OCI-LY7 (cell line): ENCODE measurements at regions not wholly inside any gene's neighbourhood (a gene's known extent, or its start where the extent isn't known, plus 50 kb on each side); places are given as distances from the start of the nearest gene placed in this dataset.
A peak's percentile ranks its signal among the peaks of the same experiment; 100 is the strongest.

ENCODE experiments used
- BruUV-seq: library from RNA; stranded (reverse); fragments of 400-500 nt; replicated peaks from 2 replicates; lab custom pipeline; 2021; lab: Mats Ljungman, UMichigan
- CTCF ChIA-PET: fragments of 300-600 bp; sonication (Branson Sonifier 250); formaldehyde crosslinking; loops from one replicate; lab custom pipeline; 2022; ENCODE audit warnings: antibody characterized with exemption; ENCODE audit not compliant: unreplicated experiment; lab: Charles Lee
- POLR2A ChIA-PET: fragments of 300-600 bp; sonication (Branson Sonifier 250); formaldehyde crosslinking; loops from one replicate; lab custom pipeline; 2022; ENCODE audit warnings: antibody characterized with exemption; lab: Charles Lee
- DNase-seq: peaks from one replicate; pipeline ENCODE4 v3.0.0-alpha.2; 2015; ENCODE audit warnings: low spot score
- H2AFZ ChIP-seq: fragments of 200-600 bp; sonication (generic), shearing (Covaris generic); 2 replicates; pipeline ENCODE4 v1.6.1; 2014; ENCODE audit warnings: mild to moderate bottlenecking, antibody characterized with exemption, low read length, moderate library complexity
- H3K27ac ChIP-seq: fragments of 200-600 bp; sonication (generic); 2 replicates; pipeline ENCODE4 v1.5.1; 2014; ENCODE audit warnings: mixed run types, low read depth, mild to moderate bottlenecking, moderate library complexity, low read length, inconsistent platforms; ENCODE audit not compliant: poor library complexity, severe bottlenecking
- H3K36me3 ChIP-seq: fragments of 200-600 bp; sonication (generic); 2 replicates; pipeline ENCODE4 v1.6.1; 2014; ENCODE audit warnings: mild to moderate bottlenecking, antibody characterized with exemption, low read length, moderate library complexity, mixed read lengths; ENCODE audit not compliant: insufficient read depth
- H3K4me1 ChIP-seq: fragments of 200-600 bp; sonication (generic); 2 replicates; pipeline ENCODE4 v1.5.1; 2014; ENCODE audit warnings: mild to moderate bottlenecking, low read length; ENCODE audit not compliant: insufficient read depth, poor library complexity, severe bottlenecking
- H3K4me2 ChIP-seq: fragments of 200-600 bp; sonication (generic); 2 replicates; pipeline ENCODE4 v1.6.1; 2014; ENCODE audit warnings: mild to moderate bottlenecking, low read length
- H3K4me3 ChIP-seq: fragments of 200-600 bp; sonication (generic); 2 replicates; pipeline ENCODE4 v1.5.1; 2014; ENCODE audit warnings: mild to moderate bottlenecking, low read depth, low read length; ENCODE audit not compliant: poor library complexity, severe bottlenecking
- H3K79me2 ChIP-seq: fragments of 200-600 bp; sonication (generic); 2 replicates; pipeline ENCODE4 v1.6.1; 2016; ENCODE audit warnings: low read depth, mild to moderate bottlenecking, low read length, moderate library complexity, mixed read lengths; ENCODE audit not compliant: insufficient read depth
- H3K9me2 ChIP-seq: fragments of 200-600 bp; sonication (generic); 2 replicates; pipeline ENCODE4 v1.6.1; 2016; ENCODE audit warnings: mild to moderate bottlenecking, low read length, mixed read lengths; ENCODE audit not compliant: insufficient read depth
- H3K9me3 ChIP-seq: fragments of 200-600 bp; sonication (generic); 2 replicates; pipeline ENCODE4 v1.6.1; 2014; ENCODE audit warnings: mild to moderate bottlenecking, mixed run types, low read length, mixed read lengths
- H4K20me1 ChIP-seq: fragments of 200-600 bp; sonication (generic); 2 replicates; pipeline ENCODE4 v1.6.1; 2014; ENCODE audit warnings: mild to moderate bottlenecking, antibody characterized with exemption, low read length, moderate library complexity, mixed read lengths; ENCODE audit not compliant: insufficient read depth
- CTCF ChIP-seq: fragments of 200-600 bp; sonication (generic); conservative IDR thresholded peaks from 2 replicates; pipeline ENCODE4 v1.5.1; 2014; ENCODE audit warnings: mild to moderate bottlenecking, antibody characterized with exemption, low read length, moderate library complexity, mixed read lengths
- EZH2phosphoT487 ChIP-seq: fragments of 200-600 bp; sonication (generic); IDR thresholded peaks from 2 replicates; pipeline ENCODE4 v1.6.1; 2018; ENCODE audit warnings: low read depth, borderline replicate concordance, mild to moderate bottlenecking, mixed run types, antibody characterized with exemption, low read length, moderate library complexity, mixed read lengths
- intact Hi-C: fragments of 100-400 bp; cut with micrococcal nuclease; formaldehyde crosslinking; loops from one replicate; pipeline ENCODE4 v1.10.0; 2022; ENCODE audit not compliant: unreplicated experiment

GRCh38 chr10:111360260-111360925 lies 283.6 kb downstream of the ADRA2A start:
- Histone ChIP-seq H3K27ac (no peak overlapping the region), H3K36me3 (no peaks in the 10 kb centered on the region), H3K79me2 (no peaks in the 10 kb centered on the region), H4K20me1 (no peaks in the 10 kb centered on the region), H3K4me1 (no peaks in the 10 kb centered on the region), H3K4me2 (no peak overlapping the region), H3K4me3 (no peak overlapping the region), H3K9me2 (no peaks in the 10 kb centered on the region), H3K9me3 (no peaks in the 10 kb centered on the region), H2AFZ (no peak overlapping the region)
- ChIA-PET CTCF (interaction anchor here (0.6 kb wide), 1 partner anchor 757 kb away, joined by 3 read pairs; no protein-coding TSS in a partner anchor), POLR2A (no interaction called here)
- intact Hi-C loops = loop anchor here (1.0 to 2.0 kb wide), 2 partner anchors 614 to 750 kb away; no protein-coding TSS in a partner anchor
- no TSS peak for BruUV-seq
- TF ChIP-seq CTCF = peak; percentile 80
- no peak for TF ChIP-seq EZH2phosphoT487
- peak; percentile 64 for DNase-seq

- Histone ChIP-seq H3K79me2 (no peaks in the 10 kb centered on the region), H3K36me3 (no peaks in the 10 kb centered on the region), H3K27ac (no peak overlapping the region), H2AFZ (no peak overlapping the region), H3K4me2 (no peak overlapping the region), H3K9me2 (no peaks in the 10 kb centered on the region), H3K4me1 (no peaks in the 10 kb centered on the region), H3K9me3 (no peaks in the 10 kb centered on the region), H4K20me1 (no peaks in the 10 kb centered on the region), H3K4me3 (no peak overlapping the region)
- DNase-seq = no peak
- ChIA-PET POLR2A (no interaction called here), CTCF (no interaction called here)
- intact Hi-C loops = no loop called here
- TF ChIP-seq CTCF = no peak
- no peak for TF ChIP-seq EZH2phosphoT487
- BruUV-seq = no TSS peak
Observed at GRCh38 chr10:111367531-111367930, 290.7 kb downstream of the ADRA2A start.

- Histone ChIP-seq H3K27ac (no peak overlapping the region), H4K20me1 (no peaks in the 10 kb centered on the region), H3K4me2 (no peak overlapping the region), H3K4me1 (no peaks in the 10 kb centered on the region), H3K79me2 (no peaks in the 10 kb centered on the region), H3K9me3 (no peaks in the 10 kb centered on the region), H2AFZ (no peak overlapping the region), H3K4me3 (no peak overlapping the region), H3K36me3 (no peaks in the 10 kb centered on the region), H3K9me2 (no peaks in the 10 kb centered on the region)
- CTCF ChIA-PET = no interaction called here
- POLR2A ChIA-PET = no interaction called here
- no peak for DNase-seq
- intact Hi-C loops = no loop called here
- BruUV-seq = no TSS peak
- TF ChIP-seq CTCF (no peak), EZH2phosphoT487 (no peak)
Observed at GRCh38 chr10:111370101-111370500, 293.3 kb downstream of the ADRA2A start.
